PFSK-1 (cell line): ENCODE measurements at regions not wholly inside any gene's neighbourhood (a gene's known extent, or its start where the extent isn't known, plus 50 kb on each side); places are given as distances from the start of the nearest gene placed in this dataset.

Experiments
- FOXP2 ChIP-seq: optimal IDR thresholded peaks from 2 replicates; pipeline ENCODE3; 2011; ENCODE audit warnings: borderline replicate concordance, control low read depth, inconsistent platforms; ENCODE audit not compliant: insufficient read depth; ENCODE audit errors: extremely low read length, extremely low read depth
- POLR2AphosphoS5 ChIP-seq: IDR thresholded peaks from 2 replicates; pipeline ENCODE4 v1.6.1; 2012; ENCODE audit warnings: low read depth, mild to moderate bottlenecking, control low read depth, low read length, moderate library complexity
- SIN3A ChIP-seq: IDR thresholded peaks from 2 replicates; pipeline ENCODE4 v1.6.1; 2012; ENCODE audit warnings: mild to moderate bottlenecking, low read length, moderate library complexity, borderline replicate concordance; ENCODE audit not compliant: insufficient read depth
- TAF1 ChIP-seq: IDR thresholded peaks from 2 replicates; pipeline ENCODE4 v1.6.1; 2012; ENCODE audit warnings: low read length, control low read depth, borderline replicate concordance; ENCODE audit not compliant: insufficient read depth
- TF ChIP-seq, protein P1 (sequence below), 2 experiments: IDR thresholded peaks; 2 replicates each; pipeline versions ENCODE4 v1.6.1 to v1.8.0; 2011 to 2012; ENCODE audit warnings: low read depth in 2 of 2, low read length in 2 of 2, control low read depth in 1 of 2, inconsistent platforms in 1 of 2, mild to moderate bottlenecking in 1 of 2, moderate library complexity in 1 of 2; ENCODE audit not compliant: insufficient read depth in 1 of 2

DNA sequence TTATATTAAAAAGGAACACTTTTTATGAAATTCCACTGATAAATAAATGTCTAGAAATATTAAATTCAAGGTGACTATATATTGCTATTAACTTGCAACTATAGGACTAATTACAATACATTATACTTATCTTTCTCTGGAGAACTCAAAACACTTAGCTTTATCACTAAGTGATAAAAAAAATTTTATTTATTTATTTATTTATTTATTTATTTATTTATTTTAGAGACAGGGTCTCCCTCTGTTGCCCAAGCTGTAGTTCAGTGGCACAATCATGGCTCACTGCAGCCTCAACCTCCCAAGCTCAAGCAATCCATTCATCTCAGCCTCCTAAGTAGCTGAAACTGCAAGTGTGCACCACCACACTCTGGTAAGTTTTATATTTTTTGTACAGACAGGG lies 451.1 kb downstream of the DSC3 start:
- no peak for TF ChIP-seq SIN3A

DNA sequence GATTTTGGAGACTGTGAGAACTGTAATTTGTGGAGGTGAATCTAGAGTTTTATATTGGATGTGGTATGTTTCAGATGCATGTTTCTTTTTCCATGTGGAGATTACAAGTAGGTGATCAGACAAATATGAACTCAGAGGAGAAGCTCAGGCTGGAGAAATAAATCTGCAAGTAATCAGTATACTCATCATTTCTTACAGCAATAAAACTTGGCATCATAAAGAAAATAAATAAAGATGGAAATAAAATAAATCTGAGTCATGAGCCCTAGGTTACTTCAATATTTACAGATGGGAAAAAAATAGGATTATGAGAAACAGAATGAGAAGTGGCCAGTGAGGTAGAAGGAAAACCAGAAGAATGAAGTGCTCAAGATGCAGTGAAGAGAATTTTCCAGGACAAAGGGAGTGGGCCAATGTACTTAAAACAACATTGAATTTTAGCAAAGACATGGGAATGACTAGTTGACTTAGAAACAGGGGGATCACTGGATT lies 453.8 kb downstream of the DSC3 start:
- TF ChIP-seq FOXP2 (no peak), POLR2AphosphoS5 (no peak), TAF1 (no peak), SIN3A (no peak)
- TF ChIP-seq, protein P1, sequence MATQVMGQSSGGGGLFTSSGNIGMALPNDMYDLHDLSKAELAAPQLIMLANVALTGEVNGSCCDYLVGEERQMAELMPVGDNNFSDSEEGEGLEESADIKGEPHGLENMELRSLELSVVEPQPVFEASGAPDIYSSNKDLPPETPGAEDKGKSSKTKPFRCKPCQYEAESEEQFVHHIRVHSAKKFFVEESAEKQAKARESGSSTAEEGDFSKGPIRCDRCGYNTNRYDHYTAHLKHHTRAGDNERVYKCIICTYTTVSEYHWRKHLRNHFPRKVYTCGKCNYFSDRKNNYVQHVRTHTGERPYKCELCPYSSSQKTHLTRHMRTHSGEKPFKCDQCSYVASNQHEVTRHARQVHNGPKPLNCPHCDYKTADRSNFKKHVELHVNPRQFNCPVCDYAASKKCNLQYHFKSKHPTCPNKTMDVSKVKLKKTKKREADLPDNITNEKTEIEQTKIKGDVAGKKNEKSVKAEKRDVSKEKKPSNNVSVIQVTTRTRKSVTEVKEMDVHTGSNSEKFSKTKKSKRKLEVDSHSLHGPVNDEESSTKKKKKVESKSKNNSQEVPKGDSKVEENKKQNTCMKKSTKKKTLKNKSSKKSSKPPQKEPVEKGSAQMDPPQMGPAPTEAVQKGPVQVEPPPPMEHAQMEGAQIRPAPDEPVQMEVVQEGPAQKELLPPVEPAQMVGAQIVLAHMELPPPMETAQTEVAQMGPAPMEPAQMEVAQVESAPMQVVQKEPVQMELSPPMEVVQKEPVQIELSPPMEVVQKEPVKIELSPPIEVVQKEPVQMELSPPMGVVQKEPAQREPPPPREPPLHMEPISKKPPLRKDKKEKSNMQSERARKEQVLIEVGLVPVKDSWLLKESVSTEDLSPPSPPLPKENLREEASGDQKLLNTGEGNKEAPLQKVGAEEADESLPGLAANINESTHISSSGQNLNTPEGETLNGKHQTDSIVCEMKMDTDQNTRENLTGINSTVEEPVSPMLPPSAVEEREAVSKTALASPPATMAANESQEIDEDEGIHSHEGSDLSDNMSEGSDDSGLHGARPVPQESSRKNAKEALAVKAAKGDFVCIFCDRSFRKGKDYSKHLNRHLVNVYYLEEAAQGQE (IDR thresholded peaks at IDR 0.05; ENCODE audit: insufficient read depth in 1 of 2, low read depth in 2 of 2, low read length in 2 of 2), result no peak

DNA sequence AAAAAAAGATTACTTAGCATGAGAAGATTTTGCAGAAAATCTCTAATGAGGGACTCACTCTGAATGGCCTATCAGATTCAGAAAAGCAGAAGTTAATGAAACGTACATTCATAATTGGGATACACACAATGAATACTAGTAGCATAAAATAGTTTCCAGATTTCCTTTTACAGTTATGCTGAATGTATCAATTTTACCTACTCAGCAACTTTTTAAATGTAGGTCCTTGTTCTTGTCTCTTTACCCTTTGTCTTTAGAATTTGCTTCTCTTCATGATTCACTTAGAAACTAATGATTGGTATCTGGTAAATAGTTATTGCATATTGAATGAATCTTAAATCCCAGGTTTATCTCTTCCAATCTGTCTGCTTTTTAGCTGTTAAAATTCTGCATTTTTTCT lies 458.8 kb downstream of the DSC3 start:
- TF ChIP-seq FOXP2 (no peak), SIN3A (no peak), POLR2AphosphoS5 (no peak), TAF1 (no peak)
- TF ChIP-seq, protein P1 (IDR thresholded peaks at IDR 0.05; ENCODE audit: insufficient read depth in 1 of 2, low read depth in 2 of 2, low read length in 2 of 2), result no peak

DNA sequence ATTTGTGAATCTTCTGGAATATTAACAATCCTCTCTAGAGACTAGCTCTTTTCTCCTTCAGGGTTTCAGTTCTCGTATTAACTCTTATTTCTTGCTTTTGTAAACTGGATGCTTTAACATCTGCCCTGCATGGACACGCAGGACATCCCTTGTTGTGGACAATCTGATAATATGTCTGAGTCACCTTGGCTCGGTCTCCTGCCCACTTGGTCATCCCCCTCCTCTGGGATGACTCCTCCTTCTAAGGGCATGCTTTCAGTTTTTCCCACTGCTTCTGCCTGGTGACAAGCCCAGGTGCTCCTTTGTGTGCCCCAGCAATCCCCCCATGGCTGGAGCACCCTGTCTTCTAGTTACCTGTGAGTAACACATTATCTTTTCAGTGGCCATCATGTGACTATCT lies 460.5 kb downstream of the DSC3 start:
- TF ChIP-seq, protein P1 (IDR thresholded peaks at IDR 0.05; ENCODE audit: insufficient read depth in 1 of 2, low read depth in 2 of 2, low read length in 2 of 2), result no peak
- TF ChIP-seq SIN3A (no peak), POLR2AphosphoS5 (no peak), TAF1 (no peak), FOXP2 (no peak)

DNA sequence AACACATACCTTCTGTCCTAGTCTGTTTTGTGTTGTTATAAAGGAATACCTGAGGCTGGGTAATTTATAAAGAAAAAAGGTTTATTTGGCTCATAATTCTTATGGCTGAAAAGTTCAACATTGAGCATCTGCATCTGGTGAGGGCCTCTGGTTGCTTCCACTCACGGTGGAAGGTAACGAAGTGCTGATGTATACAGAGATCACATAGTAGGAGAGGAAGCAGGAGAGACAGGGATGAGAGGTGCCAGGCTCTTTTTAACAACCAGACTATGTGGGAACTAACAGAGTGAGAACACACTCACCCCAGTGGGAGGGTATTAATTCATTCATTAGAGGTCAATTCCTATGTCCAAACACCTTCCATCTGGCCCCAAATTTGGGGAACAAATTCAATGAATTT lies 463.8 kb downstream of the DSC3 start:
- TF ChIP-seq, protein P1 (IDR thresholded peaks at IDR 0.05; ENCODE audit: insufficient read depth in 1 of 2, low read depth in 2 of 2, low read length in 2 of 2), result no peak
- TF ChIP-seq SIN3A (no peak), TAF1 (no peak), POLR2AphosphoS5 (no peak), FOXP2 (no peak)
